ENCODE measurements at regions not wholly inside any gene's neighbourhood (a gene's known extent, or its start where the extent isn't known, plus 50 kb on each side); places are given as distances from the start of the nearest gene placed in this dataset.
A peak's percentile ranks its signal among the peaks of the same experiment; 100 is the strongest.

GRCh38 chr14:97024300-97024699 lies 227.1 kb downstream of the VRK1 start:
- H3K4me1 ChIP-seq (ENCODE audit: insufficient read depth, low read length), result peaks cover 56% of the 10 kb centered on the region
- no peak overlapping the region for H3K4me3 ChIP-seq (ENCODE audit: low read length)
- H2AFZ ChIP-seq (ENCODE audit: low read depth, low read length), result no peak overlapping the region
- H3K9me3 ChIP-seq (ENCODE audit: low read length), result no peaks in the 10 kb centered on the region
- no peaks in the 10 kb centered on the region for H3K27me3 ChIP-seq (ENCODE audit: insufficient read depth, low read length)
- no peaks in the 10 kb centered on the region for H3K36me3 ChIP-seq (ENCODE audit: insufficient read depth, low read length)

GRCh38 chr14:97025722-97026121 lies 228.5 kb downstream of the VRK1 start:
- Histone ChIP-seq H3K4me1 (ENCODE audit: insufficient read depth, low read length) (peaks cover 56% of the 10 kb centered on the region), H3K36me3 (ENCODE audit: insufficient read depth, low read length) (no peaks in the 10 kb centered on the region), H3K27me3 (ENCODE audit: insufficient read depth, low read length) (no peaks in the 10 kb centered on the region), H3K4me3 (ENCODE audit: low read length) (no peak overlapping the region), H3K9me3 (ENCODE audit: low read length) (no peaks in the 10 kb centered on the region), H2AFZ (ENCODE audit: low read depth, low read length) (no peak overlapping the region)

DNA sequence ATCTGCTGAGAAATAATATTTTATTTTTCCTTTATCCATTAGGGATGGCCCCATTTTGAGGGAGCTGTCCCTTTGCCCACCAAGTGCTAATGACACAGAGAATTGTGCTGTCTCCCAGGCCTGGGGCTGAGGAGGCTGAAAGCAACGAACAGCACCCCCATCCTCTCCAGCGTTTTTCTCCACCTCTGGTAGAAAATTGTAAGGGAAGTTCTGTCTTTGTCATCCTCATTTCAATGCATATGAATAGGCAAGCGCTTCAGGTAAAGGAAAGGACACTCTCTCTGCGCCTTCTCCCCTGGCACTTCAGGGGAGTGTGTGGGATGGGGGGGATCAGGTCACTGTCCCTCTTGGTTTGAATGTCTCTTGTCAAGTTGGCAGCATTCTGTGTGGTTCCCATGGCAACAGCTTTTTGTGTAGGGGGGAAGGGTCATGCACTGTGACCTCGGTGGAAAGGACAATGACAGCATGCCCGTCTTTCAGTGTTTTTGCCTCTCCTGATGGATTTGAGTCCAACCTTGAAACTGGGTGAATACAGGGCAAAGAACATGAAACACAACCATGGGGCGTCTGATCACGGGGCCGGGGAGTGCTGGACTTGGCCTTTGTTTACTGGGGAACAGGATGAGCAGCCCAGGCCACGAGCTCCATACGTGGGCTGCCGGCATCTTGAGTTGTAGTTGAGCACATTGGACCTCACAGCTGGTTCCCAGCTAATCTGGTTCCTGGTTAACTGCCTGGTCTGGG lies 230.2 kb downstream of the VRK1 start:
- no peaks in the 10 kb centered on the region for H3K9me3 ChIP-seq (ENCODE audit: low read length)
- no peaks in the 10 kb centered on the region for H3K27me3 ChIP-seq (ENCODE audit: insufficient read depth, low read length)
- no peak overlapping the region for H3K4me3 ChIP-seq (ENCODE audit: low read length)
- H3K4me1 ChIP-seq (ENCODE audit: insufficient read depth, low read length), result peaks cover 56% of the 10 kb centered on the region
- H2AFZ ChIP-seq (ENCODE audit: low read depth, low read length), result peak overlapping the region; percentile 20
- H3K36me3 ChIP-seq (ENCODE audit: insufficient read depth, low read length), result no peaks in the 10 kb centered on the region

DNA sequence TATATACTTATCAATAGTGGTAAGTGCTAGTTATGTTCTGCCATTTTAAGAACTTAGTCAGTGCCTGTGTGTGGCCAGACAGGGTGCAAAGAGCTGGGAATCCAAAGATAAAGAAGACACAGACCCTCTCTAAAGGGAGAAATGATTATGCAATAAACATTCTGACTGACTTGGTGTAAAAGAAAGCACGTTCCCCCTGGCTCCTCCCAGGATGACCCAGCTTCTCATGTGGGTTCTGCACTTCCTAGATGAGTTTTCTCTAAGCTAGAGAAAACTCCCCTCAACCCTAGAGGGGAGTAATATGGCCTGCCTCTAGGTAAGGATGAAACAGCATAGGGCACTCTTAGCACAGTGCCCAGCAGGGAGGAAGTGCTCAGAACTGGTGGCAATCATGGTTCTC lies 231.2 kb downstream of the VRK1 start:
- Histone ChIP-seq H3K4me3 (ENCODE audit: low read length) (no peak overlapping the region), H3K9me3 (ENCODE audit: low read length) (no peaks in the 10 kb centered on the region), H3K4me1 (ENCODE audit: insufficient read depth, low read length) (peaks cover 53% of the 10 kb centered on the region), H3K27me3 (ENCODE audit: insufficient read depth, low read length) (no peaks in the 10 kb centered on the region), H3K36me3 (ENCODE audit: insufficient read depth, low read length) (no peaks in the 10 kb centered on the region), H2AFZ (ENCODE audit: low read depth, low read length) (peak overlapping the region; percentile 20)

- Histone ChIP-seq H3K4me1 (ENCODE audit: insufficient read depth, low read length) (peaks cover 39% of the 10 kb centered on the region), H3K4me3 (ENCODE audit: low read length) (no peak overlapping the region), H3K27me3 (ENCODE audit: insufficient read depth, low read length) (no peaks in the 10 kb centered on the region)
Observed at GRCh38 chr14:97029800-97030199, 232.6 kb downstream of the VRK1 start.

GRCh38 chr14:97031530-97031929 lies 234.3 kb downstream of the VRK1 start:
- H3K9me3 ChIP-seq (ENCODE audit: low read length), result no peaks in the 10 kb centered on the region
- no peaks in the 10 kb centered on the region for H3K36me3 ChIP-seq (ENCODE audit: insufficient read depth, low read length)
- H3K4me3 ChIP-seq (ENCODE audit: low read length), result no peak overlapping the region
- peaks cover 22% of the 10 kb centered on the region for H3K4me1 ChIP-seq (ENCODE audit: insufficient read depth, low read length)
- H3K27me3 ChIP-seq (ENCODE audit: insufficient read depth, low read length), result no peaks in the 10 kb centered on the region
- H2AFZ ChIP-seq (ENCODE audit: low read depth, low read length), result no peak overlapping the region

More at GRCh38 chr14:97029800-97030199, 232.6 kb downstream of the VRK1 start:
- H3K9me3 ChIP-seq (ENCODE audit: low read length), result no peaks in the 10 kb centered on the region
- H3K36me3 ChIP-seq (ENCODE audit: insufficient read depth, low read length), result no peaks in the 10 kb centered on the region
- no peak overlapping the region for H2AFZ ChIP-seq (ENCODE audit: low read depth, low read length)

DNA sequence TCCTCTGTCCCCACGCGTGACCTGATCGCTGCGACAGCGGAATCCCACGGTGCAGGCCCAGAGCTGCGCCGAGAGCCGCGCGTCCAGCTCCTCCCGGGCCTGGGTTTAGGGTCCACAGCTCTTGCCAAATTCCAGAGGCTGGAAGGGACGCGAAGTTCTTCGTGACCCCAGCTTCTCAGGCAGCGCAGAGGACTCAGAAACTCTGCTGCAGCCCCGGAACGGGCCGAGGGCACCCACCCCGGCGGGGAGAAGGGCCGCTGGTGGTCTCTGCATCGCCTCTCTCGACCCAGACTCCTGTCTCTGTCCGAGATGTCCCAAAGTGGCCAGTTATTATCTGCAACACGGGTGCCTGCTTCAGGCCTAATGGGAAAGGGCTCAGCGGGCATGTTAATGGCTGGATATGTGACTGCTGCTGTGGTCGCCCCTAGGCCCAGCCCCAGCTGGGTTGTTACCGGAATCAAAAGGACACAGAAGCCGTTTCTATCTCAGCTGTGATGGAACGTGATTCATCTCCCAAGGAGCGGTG lies 236.4 kb downstream of the VRK1 start:
- H3K4me3 ChIP-seq (ENCODE audit: low read length), result no peak overlapping the region
- H3K4me1 ChIP-seq (ENCODE audit: insufficient read depth, low read length), result peaks cover under 1% of the 10 kb centered on the region
- H3K27me3 ChIP-seq (ENCODE audit: insufficient read depth, low read length), result no peaks in the 10 kb centered on the region
- no peaks in the 10 kb centered on the region for H3K9me3 ChIP-seq (ENCODE audit: low read length)
- no peaks in the 10 kb centered on the region for H3K36me3 ChIP-seq (ENCODE audit: insufficient read depth, low read length)
- no peak overlapping the region for H2AFZ ChIP-seq (ENCODE audit: low read depth, low read length)

GRCh38 chr14:97036086-97036852 lies 239.1 kb downstream of the VRK1 start:
- Histone ChIP-seq H3K9me3 (ENCODE audit: low read length) (peaks cover 2% of the 10 kb centered on the region), H3K4me1 (ENCODE audit: insufficient read depth, low read length) (no peaks in the 10 kb centered on the region), H3K27me3 (ENCODE audit: insufficient read depth, low read length) (no peaks in the 10 kb centered on the region), H3K36me3 (ENCODE audit: insufficient read depth, low read length) (no peaks in the 10 kb centered on the region), H2AFZ (ENCODE audit: low read depth, low read length) (no peak overlapping the region), H3K4me3 (ENCODE audit: low read length) (no peak overlapping the region)

- Histone ChIP-seq H3K4me1 (ENCODE audit: insufficient read depth, low read length) (no peaks in the 10 kb centered on the region), H3K36me3 (ENCODE audit: insufficient read depth, low read length) (no peaks in the 10 kb centered on the region), H2AFZ (ENCODE audit: low read depth, low read length) (no peak overlapping the region), H3K4me3 (ENCODE audit: low read length) (no peak overlapping the region), H3K9me3 (ENCODE audit: low read length) (peaks cover 2% of the 10 kb centered on the region), H3K27me3 (ENCODE audit: insufficient read depth, low read length) (no peaks in the 10 kb centered on the region)
Observed at GRCh38 chr14:97039717-97040363, 242.7 kb downstream of the VRK1 start.

DNA sequence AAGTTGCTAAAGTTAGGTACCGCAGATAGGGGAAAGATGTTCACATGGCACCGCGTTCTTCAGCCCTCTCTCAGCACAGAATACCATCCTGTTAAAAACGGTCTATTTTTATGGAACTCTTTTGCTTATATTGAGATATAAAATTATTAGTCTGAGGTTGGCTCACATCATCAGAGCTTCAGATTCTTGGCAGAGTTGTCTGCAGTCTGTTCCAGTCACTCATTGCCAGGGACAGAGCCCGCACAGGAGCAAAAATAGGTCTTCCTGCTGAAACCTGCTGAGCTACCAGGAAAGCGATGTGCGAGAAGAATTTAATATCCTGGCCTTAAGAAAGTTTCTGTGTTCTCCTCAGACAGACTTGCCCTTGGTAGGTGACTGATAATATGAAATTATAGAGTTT lies 249.8 kb downstream of the VRK1 start:
- Histone ChIP-seq H3K36me3 (ENCODE audit: insufficient read depth, low read length) (no peaks in the 10 kb centered on the region), H3K9me3 (ENCODE audit: low read length) (no peaks in the 10 kb centered on the region), H3K4me1 (ENCODE audit: insufficient read depth, low read length) (no peaks in the 10 kb centered on the region), H3K27me3 (ENCODE audit: insufficient read depth, low read length) (no peaks in the 10 kb centered on the region), H2AFZ (ENCODE audit: low read depth, low read length) (no peak overlapping the region), H3K4me3 (ENCODE audit: low read length) (no peak overlapping the region)

DNA sequence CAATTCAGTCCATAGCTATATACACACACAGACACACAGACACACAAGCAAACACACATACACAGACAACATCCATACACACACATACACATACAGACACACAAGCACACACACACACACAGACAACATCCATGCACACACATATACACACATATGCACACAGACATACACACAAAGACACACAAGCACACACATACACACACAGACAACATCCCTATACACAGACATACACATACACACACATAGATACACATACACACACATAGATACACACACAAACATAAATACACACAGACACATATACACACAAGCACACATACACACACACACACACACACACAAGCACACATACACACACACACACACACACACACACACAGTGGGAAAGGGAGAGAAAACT lies 254.8 kb downstream of the VRK1 start:
- H3K4me3 ChIP-seq (ENCODE audit: low read length), result no peak overlapping the region
- H3K9me3 ChIP-seq (ENCODE audit: low read length), result no peaks in the 10 kb centered on the region
- no peak overlapping the region for H2AFZ ChIP-seq (ENCODE audit: low read depth, low read length)
- no peaks in the 10 kb centered on the region for H3K36me3 ChIP-seq (ENCODE audit: insufficient read depth, low read length)
- H3K27me3 ChIP-seq (ENCODE audit: insufficient read depth, low read length), result no peaks in the 10 kb centered on the region
- peaks cover 17% of the 10 kb centered on the region for H3K4me1 ChIP-seq (ENCODE audit: insufficient read depth, low read length)

DNA sequence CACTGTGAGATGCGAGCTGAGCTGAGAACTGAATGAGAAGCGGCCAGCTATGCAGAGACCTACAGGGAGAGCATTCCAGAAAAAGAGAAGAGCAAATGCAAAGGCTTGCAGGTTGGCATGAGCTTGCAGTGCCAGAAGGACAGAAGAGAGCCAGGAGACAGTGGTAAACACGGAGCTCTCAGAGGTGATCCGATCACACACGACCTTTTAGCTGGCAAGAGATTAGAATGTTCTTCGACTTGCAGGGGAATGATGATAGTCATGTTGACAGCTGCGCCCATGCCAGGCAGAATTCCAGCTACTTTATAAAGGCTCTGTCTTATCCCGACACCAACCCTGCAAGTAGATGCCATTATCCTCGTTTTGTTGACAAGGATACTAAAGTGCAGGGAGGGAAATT lies 256.8 kb downstream of the VRK1 start:
- H2AFZ ChIP-seq (ENCODE audit: low read depth, low read length), result no peak overlapping the region
- peaks cover 17% of the 10 kb centered on the region for H3K4me1 ChIP-seq (ENCODE audit: insufficient read depth, low read length)
- no peaks in the 10 kb centered on the region for H3K27me3 ChIP-seq (ENCODE audit: insufficient read depth, low read length)
- no peaks in the 10 kb centered on the region for H3K9me3 ChIP-seq (ENCODE audit: low read length)
- H3K4me3 ChIP-seq (ENCODE audit: low read length), result no peak overlapping the region
- no peaks in the 10 kb centered on the region for H3K36me3 ChIP-seq (ENCODE audit: insufficient read depth, low read length)

GRCh38 chr14:97055355-97055754 lies 258.2 kb downstream of the VRK1 start:
- Histone ChIP-seq H3K4me1 (ENCODE audit: insufficient read depth, low read length) (peaks cover 17% of the 10 kb centered on the region), H3K36me3 (ENCODE audit: insufficient read depth, low read length) (no peaks in the 10 kb centered on the region), H3K4me3 (ENCODE audit: low read length) (peak overlapping the region; percentile 36), H2AFZ (ENCODE audit: low read depth, low read length) (peak overlapping the region; percentile 86), H3K27me3 (ENCODE audit: insufficient read depth, low read length) (no peaks in the 10 kb centered on the region), H3K9me3 (ENCODE audit: low read length) (no peaks in the 10 kb centered on the region)

Data from neuron (in vitro differentiated cells).